Thyroid gland (tissue), 4 donors: ENCODE measurements at regions not wholly inside any gene's neighbourhood (a gene's known extent, or its start where the extent isn't known, plus 50 kb on each side); places are given as distances from the start of the nearest gene placed in this dataset.

Source experiments
- POLR2A ChIP-seq, 2 donors: fragments of 450-650 bp; IDR thresholded peaks; one replicate each; pipeline ENCODE4 v1.6.1; 2017; ENCODE audit warnings: antibody characterized with exemption in 2 of 2, mild to moderate bottlenecking in 2 of 2, moderate library complexity in 1 of 2
- TF ChIP-seq, protein P1 (sequence below), 6 experiments: fragments of 200-600 bp in 3 of 6; fragments of 450-650 bp in 3 of 6; sonication (generic) in 3 of 6; IDR thresholded peaks; one replicate each; pipeline ENCODE4 v1.5.1; 2016 to 2019; ENCODE audit warnings: antibody characterized with exemption in 6 of 6, mild to moderate bottlenecking in 2 of 6, inconsistent platforms in 1 of 6, moderate library complexity in 1 of 6

DNA sequence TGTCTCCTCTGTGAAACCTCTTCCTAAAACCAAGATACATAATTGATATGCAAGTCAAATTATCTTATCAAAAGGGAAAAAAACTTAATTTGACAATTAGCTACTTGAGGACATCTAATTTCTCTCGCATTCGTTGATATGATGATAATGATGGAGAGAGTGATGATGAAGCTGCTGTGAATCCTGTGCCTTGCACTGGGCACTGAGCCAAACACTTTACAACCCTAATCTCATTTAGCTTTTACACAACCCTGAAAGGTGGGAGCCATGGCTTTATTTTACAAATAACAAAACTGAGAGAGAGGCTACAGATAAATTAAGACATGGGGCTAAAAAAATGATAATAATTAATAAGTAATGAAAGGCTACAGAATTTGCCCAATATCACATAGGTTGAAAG, 176.0 kb downstream of the NOC3L start:
- TF ChIP-seq POLR2A (IDR thresholded peaks at IDR 0.05), result no peak
- TF ChIP-seq, protein P1, sequence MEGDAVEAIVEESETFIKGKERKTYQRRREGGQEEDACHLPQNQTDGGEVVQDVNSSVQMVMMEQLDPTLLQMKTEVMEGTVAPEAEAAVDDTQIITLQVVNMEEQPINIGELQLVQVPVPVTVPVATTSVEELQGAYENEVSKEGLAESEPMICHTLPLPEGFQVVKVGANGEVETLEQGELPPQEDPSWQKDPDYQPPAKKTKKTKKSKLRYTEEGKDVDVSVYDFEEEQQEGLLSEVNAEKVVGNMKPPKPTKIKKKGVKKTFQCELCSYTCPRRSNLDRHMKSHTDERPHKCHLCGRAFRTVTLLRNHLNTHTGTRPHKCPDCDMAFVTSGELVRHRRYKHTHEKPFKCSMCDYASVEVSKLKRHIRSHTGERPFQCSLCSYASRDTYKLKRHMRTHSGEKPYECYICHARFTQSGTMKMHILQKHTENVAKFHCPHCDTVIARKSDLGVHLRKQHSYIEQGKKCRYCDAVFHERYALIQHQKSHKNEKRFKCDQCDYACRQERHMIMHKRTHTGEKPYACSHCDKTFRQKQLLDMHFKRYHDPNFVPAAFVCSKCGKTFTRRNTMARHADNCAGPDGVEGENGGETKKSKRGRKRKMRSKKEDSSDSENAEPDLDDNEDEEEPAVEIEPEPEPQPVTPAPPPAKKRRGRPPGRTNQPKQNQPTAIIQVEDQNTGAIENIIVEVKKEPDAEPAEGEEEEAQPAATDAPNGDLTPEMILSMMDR (IDR thresholded peaks at IDR 0.05), result no peak
